Thoracic aorta (tissue), 2 donors: ENCODE measurements at regions not wholly inside any gene's neighbourhood (a gene's known extent, or its start where the extent isn't known, plus 50 kb on each side); places are given as distances from the start of the nearest gene placed in this dataset.

ENCODE experiments used
- ATAC-seq: fragments of 150-250 bp; one replicate; pipeline ENCODE4 v1.8.0; 2017; ENCODE audit warnings: low read depth; ENCODE audit not compliant: insufficient number of reproducible peaks, low FRiP score
- DNase-seq: peaks from one replicate; pipeline ENCODE4 v3.0.0-alpha.2; 2020; ENCODE audit warnings: low spot score
- H3K27ac ChIP-seq, 2 donors: fragments of 200-600 bp; sonication (generic); 1 replicate in 1 of 2; 2 replicates in 1 of 2; pipeline ENCODE4 v1.5.1; 2016; ENCODE audit warnings: mild to moderate bottlenecking in 2 of 2, moderate library complexity in 2 of 2
- H3K27me3 ChIP-seq: fragments of 200-600 bp; sonication (generic); replicated peaks from 2 replicates; pipeline ENCODE4 v1.6.0; 2016; ENCODE audit warnings: mild to moderate bottlenecking; ENCODE audit not compliant: insufficient read depth
- H3K36me3 ChIP-seq: fragments of 200-600 bp; sonication (generic); one replicate; pipeline ENCODE4 v1.5.1; 2016
- H3K4me1 ChIP-seq, 2 donors: fragments of 200-600 bp; sonication (generic); 1 replicate in 1 of 2; 2 replicates in 1 of 2; pipeline versions ENCODE4 v1.5.1 to v1.6.0; 2016; ENCODE audit warnings: low read depth in 2 of 2, mild to moderate bottlenecking in 1 of 2; ENCODE audit not compliant: control insufficient read depth in 1 of 2
- H3K4me3 ChIP-seq: fragments of 200-600 bp; sonication (generic); 2 replicates; pipeline ENCODE4 v1.5.1; 2016; ENCODE audit warnings: mild to moderate bottlenecking
- H3K9me3 ChIP-seq: fragments of 200-600 bp; sonication (generic); 2 replicates; pipeline ENCODE4 v1.5.1; 2016
- TF ChIP-seq, protein P1 (sequence below): fragments of 200-600 bp; sonication (generic); IDR thresholded peaks from one replicate; pipeline ENCODE4 v1.5.1; 2019; ENCODE audit warnings: antibody characterized with exemption

DNA sequence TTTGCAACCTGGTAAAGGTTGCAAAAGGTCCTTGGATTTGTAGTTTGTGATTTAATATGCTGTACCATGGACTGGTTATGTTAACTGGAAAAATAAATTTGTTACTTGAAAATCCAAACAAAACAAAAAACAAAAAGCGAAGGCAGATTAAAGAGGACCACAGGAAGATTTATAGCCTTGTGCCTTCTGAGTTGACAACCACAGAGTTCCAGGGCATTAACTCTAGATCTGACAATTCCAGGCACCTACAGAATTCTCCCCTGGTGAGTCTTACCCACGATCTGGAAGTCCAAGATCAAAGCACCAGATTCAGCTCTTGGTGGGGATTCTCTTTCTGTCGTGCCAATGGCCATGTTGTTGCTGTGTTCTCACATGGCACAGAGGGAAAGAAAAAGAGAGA is 107.9 kb upstream of the SELENOP start:
- Histone ChIP-seq H3K27me3 (no peaks in the 10 kb centered on the region), H3K9me3 (no peaks in the 10 kb centered on the region), H3K4me3 (no peak overlapping the region), H3K36me3 (no peaks in the 10 kb centered on the region), H3K4me1 (no peaks in the 10 kb centered on the region), H3K27ac (no peak overlapping the region)
- ATAC-seq = no peak
- no peak for DNase-seq
- TF ChIP-seq, protein P1, sequence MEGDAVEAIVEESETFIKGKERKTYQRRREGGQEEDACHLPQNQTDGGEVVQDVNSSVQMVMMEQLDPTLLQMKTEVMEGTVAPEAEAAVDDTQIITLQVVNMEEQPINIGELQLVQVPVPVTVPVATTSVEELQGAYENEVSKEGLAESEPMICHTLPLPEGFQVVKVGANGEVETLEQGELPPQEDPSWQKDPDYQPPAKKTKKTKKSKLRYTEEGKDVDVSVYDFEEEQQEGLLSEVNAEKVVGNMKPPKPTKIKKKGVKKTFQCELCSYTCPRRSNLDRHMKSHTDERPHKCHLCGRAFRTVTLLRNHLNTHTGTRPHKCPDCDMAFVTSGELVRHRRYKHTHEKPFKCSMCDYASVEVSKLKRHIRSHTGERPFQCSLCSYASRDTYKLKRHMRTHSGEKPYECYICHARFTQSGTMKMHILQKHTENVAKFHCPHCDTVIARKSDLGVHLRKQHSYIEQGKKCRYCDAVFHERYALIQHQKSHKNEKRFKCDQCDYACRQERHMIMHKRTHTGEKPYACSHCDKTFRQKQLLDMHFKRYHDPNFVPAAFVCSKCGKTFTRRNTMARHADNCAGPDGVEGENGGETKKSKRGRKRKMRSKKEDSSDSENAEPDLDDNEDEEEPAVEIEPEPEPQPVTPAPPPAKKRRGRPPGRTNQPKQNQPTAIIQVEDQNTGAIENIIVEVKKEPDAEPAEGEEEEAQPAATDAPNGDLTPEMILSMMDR = no peak

DNA sequence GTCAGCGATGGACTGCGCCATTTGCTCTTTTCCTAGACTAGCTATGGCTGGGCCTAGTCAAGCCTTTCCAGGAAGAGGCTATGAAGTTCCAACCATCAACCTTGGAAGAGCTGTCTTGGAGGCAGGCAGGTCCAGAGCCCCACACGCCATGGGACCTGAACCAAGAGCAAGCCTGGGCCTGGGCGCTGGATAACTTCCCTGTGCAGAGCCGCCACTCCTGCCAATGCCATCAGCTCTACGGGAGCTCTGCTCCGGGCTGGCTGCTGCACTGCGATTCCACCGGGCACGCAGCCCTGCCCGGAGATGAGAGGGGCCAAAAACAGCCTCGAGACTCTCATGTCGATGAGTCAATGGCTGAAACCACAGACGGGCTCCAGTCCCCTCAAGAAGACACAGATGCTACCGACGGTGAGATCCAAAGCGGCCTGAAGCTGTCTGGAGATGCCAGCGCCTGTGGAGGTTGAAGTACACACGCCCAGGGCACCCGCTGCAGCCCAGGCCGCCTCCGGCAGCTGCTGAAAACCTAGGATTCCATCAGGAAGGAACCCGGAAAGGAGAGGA is 103.7 kb upstream of the SELENOP start:
- no peaks in the 10 kb centered on the region for H3K9me3 ChIP-seq
- no peaks in the 10 kb centered on the region for H3K27me3 ChIP-seq
- no peaks in the 10 kb centered on the region for H3K36me3 ChIP-seq
- no peaks in the 10 kb centered on the region for H3K4me1 ChIP-seq
- TF ChIP-seq, protein P1 = no peak
- ATAC-seq = no peak
- no peak overlapping the region for H3K4me3 ChIP-seq
- H3K27ac ChIP-seq = no peak overlapping the region
- DNase-seq = no peak

DNA sequence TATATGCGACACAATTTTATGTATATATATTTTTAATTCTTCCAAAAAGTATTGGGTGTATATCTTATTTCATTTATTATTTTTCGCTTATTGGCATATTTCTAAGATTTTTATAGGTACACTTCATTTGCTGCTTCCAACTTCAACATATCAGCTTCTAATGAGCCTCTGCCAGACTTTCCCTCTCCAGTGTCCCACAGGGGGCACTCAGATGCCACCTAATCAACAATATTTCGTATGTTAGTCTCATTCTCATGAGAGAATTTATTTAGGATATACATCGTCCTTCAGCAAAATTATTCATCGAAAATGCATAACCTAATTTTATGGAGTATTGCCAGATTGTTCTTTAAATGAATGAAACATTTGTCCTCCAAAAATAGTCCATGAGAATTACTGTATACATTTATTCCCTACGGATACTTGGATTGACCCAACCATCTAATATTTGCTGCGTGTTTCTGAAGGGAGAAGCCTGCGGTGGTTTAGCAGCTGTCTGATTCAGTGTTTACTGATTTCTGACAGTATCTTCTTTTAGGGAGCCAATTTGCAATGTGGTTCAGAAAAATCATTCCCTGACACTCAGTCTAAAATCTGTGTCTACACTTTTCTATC is 100.6 kb upstream of the SELENOP start:
- Histone ChIP-seq H3K4me3 (no peak overlapping the region), H3K27me3 (no peaks in the 10 kb centered on the region), H3K27ac (no peak overlapping the region), H3K36me3 (no peaks in the 10 kb centered on the region), H3K4me1 (peaks cover 0 to 4% of the 10 kb centered on the region in 2 donors), H3K9me3 (no peaks in the 10 kb centered on the region)
- TF ChIP-seq, protein P1 = no peak
- ATAC-seq (no peak), DNase-seq (no peak)

DNA sequence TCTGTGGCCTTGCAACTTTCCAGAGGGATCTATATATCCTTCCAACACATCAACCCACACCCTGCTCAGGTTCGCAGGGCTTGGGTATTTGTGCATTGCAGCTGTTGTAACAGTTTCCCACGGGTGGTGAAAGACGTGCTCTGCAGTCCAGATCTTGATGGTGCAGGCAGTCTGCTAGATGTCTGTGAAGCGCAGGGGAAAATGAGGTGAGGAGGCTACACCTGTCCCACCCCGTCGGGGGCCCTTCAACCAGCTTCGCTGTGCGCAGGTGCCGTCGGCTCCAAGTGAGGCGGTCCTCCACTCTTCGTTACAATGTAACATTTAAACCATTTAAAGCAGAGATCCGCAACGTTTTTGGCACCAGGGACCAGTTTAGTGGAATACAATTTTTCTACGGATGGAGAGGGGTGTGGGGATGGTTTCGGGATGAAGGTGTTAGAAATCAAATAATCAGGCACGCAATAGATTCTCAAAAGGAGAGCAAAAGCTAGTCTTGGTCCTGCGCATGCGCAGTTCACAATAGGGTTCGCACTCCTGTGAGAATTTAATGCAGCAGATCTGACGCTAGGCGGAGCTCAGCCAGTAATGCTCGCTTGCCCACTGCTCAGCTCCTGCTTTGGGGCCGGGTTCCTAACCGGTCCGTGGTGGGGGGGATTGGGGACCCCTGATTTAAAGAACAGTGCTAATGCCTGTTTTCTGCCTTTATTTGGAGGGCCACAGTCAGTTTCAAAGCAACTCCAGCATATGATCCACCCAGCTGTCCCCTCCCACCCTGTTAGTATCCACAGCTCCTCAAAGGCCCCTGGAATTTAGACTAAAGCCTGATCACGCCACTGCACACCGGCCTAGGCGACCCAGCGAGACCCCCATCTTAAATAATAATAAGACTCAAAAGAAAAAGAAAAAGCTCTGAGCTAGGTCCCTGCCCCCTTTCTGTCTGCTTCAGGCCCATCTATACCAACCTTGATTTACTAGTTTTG is 97.1 kb upstream of the SELENOP start:
- Histone ChIP-seq H3K4me1 (peaks cover 0 to 4% of the 10 kb centered on the region in 2 donors), H3K4me3 (peak overlapping the region; percentile 67), H3K27ac (no peak overlapping the region), H3K36me3 (no peaks in the 10 kb centered on the region), H3K9me3 (no peaks in the 10 kb centered on the region), H3K27me3 (no peaks in the 10 kb centered on the region)
- peak; percentile 50 for DNase-seq
- ATAC-seq = peak; percentile 73
- TF ChIP-seq, protein P1 = peak; percentile 84

DNA sequence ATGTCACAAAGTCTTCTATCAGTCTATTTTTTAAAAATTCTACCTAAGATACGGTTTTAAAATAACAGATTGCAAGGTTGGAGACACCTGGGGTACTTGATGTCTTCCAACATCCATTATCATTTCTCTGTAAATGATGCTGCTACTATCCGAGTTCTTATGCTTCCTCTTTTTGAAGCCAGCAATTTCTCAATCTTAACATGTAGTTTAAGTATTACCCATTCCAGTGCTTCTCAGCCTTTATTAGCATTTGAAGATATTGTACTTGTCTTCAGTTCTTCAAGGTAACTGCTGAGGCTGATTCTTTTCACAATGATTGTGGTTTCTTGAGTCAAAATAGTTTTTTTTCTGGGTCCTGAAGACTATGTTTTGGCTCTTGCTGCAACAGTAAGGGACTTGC is 96.4 kb upstream of the SELENOP start:
- ATAC-seq = no peak
- TF ChIP-seq, protein P1 = no peak
- Histone ChIP-seq H3K27me3 (no peaks in the 10 kb centered on the region), H3K4me3 (peak overlapping the region; percentile 67), H3K27ac (no peak overlapping the region), H3K9me3 (no peaks in the 10 kb centered on the region), H3K4me1 (peaks cover 0 to 4% of the 10 kb centered on the region in 2 donors), H3K36me3 (no peaks in the 10 kb centered on the region)
- no peak for DNase-seq
